CD4-positive, alpha-beta T cell treated with Interleukin-4 for 1 hour (primary cell): ENCODE measurements at regions not wholly inside any gene's neighbourhood (a gene's known extent, or its start where the extent isn't known, plus 50 kb on each side); places are given as distances from the start of the nearest gene placed in this dataset.

Experiments used
- DNase-seq, 2 donors: peaks; one replicate each; pipeline ENCODE4 v3.0.0-alpha.2; 2020 to 2022

DNA sequence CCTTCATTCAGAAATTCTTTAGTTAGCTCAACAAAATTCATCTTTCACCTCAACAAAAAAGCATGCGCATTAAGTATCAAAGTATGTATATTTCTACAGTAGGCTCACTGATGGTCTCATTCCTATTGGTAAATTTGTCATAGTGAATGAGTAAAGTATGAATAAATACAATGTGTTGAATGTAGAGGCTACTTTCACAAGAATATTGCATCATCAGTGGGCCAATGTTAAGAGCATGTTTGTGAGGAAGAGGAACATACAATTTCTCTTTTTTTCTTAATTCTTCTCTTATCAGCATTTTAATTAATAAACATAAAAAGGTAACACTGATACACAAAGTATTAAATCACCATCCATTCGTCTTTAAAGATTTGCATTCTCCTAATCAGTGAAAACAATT lies 505.1 kb downstream of the CETN3 start:
- no peak for DNase-seq

DNA sequence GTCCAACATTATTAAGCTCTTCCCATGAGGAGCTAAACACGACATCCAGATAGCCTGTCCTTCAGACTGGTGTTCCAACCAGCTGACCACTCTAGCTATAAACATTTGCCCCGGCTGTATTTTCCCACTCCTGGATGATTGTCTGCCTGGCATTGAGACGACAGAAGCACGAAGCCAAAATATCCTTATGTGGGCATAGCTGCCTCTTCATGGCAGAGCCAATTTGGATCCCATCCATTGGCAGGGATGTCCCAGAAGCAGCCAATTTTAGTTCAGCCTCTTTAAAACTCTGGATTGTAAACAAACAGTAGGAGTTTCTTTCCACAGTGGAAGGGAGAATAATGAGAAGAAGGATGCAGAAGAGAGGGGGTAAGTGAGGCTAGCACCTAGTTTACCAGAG lies 507.6 kb downstream of the CETN3 start:
- DNase-seq, result no peak

DNA sequence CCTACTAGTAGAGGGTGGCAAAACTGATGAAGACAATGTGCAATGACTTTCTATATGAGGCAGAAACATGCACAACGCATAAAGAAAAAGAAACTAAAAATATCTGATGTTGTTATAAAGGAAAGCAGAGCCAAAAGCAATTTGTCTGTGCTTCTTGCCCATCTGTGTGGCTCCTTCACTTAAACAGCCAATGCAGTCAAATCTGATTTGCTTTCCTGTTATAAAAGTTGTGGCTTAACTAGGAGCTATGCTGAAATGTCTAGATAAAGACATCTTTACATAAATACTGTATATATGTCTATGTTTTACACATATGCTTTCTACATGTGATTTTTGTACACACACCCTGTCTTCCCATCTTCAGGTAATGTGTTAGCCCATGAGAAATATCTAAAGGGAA lies 508.2 kb downstream of the CETN3 start:
- no peak for DNase-seq

DNA sequence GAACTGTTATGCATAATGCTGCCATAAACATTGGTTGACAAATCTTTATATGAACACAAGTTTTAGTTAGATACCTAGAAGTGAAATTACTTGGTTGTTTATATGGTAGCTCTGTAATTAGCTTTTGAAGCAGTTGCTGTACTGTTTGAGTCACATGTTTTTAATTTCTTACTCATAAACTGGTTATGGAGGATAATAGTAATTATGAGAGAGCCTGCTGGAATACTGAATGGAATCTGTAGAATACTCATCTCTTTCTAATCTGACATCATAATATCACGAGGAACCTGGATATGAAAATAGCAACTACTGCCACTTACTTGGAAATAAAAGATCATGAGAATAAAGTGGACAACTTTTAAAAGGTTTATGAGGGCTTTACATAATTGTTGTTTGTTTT lies 509.2 kb downstream of the CETN3 start:
- no peak for DNase-seq

DNA sequence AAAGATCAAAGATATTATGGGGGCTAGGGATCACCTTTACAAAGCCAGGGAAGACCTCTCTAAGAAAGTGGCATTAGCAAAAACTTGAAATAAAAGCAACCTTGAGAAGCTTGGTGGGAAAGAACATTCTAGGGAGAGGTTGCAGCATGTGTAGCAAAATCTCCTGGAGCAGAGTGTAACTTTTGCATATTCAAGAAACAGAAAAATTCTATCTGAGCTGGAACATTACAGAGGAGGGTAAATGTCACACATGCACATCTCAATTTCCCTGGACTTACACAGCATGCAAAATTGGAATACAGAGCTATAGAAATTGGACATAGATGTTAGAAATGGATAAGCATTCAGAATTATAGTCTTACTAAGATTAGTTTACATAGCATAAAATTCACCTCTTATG lies 510.0 kb downstream of the CETN3 start:
- DNase-seq, result no peak

DNA sequence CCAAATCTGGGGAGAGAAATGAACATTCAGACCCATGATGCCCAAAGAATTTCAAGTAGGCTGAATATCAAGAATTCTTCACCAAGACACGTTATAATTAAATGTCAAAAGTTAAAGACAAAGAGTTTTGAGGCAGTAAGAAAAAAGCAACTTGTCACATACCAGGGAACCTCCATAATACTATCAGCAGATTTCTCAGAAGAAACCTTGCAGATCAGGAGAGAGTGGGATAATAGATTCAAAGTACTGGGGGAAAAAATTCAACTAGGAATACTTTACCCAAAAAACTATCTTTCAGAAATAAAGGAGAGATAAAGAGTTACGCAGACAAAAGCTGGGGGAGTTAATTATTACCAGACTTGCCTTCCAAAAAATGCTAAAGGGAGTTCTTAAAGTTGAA lies 516.0 kb downstream of the CETN3 start:
- DNase-seq, result no peak

DNA sequence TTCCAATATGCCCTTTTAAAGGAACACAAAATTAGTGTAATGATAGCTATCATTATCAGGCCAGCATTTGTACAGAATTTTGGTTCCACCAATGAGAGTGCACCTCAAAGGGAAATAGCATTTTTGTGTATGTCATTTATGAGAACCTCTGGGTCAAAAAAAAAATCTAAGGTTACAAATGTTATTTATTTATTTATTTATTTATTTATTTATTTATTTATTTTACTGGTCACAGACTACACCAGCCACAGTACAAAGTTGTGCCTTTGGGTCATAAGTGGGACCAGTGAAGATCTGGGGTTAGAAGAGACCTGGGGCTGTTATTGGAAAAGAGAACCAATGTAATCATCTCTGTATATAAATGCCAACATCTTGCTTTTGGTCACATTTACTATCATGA lies 523.9 kb downstream of the CETN3 start:
- no peak for DNase-seq

DNA sequence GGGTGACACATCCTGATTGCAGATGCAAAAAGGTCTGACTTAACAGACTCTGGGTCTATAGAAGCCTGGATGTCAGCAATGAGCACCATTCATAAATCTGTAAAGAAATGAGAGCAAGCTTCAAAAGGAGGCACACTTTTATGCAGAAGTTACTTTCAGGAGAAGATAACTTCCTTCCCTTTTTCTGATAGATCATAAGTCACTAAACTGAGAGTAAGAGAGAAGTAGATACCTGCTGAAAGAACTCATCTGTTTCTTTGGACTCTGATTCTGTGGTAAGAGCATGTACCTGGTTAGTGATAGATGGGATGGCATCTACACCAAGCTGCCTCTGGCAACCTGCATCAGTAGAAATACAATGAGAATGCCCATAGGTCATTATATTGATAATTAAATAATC lies 525.6 kb downstream of the CETN3 start:
- no peak for DNase-seq

DNA sequence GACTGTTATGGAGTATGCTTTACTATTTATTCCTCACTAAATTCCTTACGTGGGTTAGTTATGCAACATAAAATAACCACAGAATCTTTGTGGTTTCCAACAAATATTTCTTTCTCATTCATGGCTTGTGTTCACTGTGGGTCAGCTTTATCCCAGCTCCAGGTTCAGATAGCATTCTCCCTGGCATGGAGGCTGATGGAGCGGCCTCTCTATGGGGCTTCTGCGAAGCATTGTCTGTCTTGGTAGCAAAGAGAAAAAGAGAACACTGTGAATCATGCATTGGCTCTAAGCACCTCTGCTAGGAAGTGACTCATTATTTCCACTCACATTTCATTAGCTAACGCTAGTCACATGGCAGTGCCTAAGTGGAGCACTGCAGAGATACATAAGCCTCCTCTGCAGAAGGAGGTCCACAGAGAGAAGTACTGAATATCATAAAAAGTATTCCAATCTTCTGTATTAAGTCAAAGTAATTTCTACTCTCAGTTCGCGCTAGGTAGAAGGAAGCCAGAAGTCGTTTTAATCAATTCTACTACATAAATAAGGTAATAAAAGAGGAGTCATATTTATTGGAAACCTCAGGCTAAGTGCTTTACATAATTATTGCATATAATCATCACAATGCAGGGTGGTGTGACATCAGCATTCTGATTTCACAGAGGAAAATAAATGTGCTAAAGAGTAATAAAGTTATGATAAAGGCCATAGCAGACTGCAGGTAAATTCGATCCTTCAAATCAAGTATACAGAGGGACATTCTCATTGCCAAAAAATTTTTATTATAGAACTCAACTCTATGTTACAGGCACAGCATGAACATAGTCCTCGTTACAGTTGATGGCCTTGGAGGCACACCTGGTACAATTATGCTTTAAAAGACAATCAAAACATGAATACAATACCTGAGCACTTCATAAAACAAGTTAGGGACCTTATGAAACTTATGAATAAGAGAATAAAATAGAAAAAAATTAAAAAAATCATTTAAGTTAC lies 531.1 kb downstream of the CETN3 start:
- no peak for DNase-seq

DNA sequence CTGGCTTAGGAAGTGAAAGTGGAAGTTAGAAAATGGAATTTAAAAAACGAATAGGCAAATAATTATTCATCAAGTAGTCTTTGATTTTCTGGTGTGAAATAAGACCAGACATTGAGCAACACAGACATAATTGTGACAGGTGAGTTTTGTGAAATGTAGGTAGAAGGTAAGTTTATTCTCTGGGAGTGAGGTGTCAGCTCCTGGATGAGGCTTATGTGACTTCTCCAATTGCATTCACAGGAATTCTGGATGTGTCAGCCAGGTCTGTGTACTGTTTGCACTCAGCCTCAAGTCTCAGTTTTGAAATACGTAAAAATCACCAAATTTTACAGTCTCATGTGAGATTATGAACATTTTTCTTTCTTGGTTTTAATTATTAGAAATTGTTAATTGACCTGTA lies 537.6 kb downstream of the CETN3 start:
- no peak for DNase-seq

DNA sequence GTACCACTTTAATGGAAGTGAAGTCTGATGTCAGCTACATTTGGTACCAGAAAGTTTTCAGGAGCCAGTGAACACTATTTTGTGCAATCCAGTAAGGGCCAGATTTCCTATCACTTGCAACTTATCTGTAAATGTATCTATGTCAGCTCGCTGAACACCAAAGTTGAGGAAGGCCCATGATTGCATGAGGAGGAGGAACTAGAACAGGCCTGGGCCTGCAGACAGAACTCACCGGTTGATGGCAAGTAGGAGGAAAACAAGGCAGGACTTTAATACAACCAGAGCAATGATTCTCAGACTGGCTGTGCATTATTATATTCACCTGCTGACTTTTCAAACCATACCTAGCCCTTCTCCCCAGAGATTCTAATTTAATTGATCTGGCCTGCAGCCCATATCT lies 540.2 kb downstream of the CETN3 start:
- no peak for DNase-seq

DNA sequence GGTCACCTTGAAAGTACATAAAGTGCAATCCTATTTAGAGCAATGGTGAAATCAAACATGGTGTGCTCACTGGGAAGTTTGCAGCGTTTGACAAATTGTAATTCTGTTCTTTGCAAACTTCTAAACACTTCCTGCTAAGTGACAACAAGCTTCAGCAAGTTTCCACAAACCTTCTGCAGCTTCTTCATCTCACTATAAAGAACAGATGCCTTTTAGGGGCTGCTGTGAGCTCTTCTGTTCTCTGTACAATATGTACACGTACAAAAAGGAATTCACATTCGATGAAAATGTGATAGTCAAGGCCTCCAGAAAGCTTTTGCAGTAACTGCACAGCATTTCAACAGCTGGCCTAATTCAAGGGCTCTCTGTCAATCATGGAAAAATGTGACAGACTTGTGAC lies 543.1 kb downstream of the CETN3 start:
- no peak for DNase-seq

DNA sequence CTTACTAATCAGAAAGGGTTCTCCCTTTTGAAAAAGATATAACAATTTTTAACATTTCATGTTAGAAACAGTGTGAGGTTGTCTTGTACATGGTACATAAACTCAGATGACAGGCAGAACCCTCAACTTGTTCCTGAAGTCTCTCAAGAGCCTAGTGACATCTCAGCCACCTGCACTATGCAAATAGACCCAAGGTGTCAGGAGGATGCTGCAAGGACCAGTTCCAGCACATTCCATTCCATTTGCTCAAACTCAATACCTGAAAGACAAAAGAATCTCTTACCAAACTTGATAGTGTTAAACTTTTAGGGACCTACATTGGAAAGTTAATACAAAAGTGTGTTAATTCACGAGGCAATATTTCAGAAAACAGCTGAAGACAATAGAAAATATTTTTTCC lies 544.6 kb downstream of the CETN3 start:
- DNase-seq, result no peak

DNA sequence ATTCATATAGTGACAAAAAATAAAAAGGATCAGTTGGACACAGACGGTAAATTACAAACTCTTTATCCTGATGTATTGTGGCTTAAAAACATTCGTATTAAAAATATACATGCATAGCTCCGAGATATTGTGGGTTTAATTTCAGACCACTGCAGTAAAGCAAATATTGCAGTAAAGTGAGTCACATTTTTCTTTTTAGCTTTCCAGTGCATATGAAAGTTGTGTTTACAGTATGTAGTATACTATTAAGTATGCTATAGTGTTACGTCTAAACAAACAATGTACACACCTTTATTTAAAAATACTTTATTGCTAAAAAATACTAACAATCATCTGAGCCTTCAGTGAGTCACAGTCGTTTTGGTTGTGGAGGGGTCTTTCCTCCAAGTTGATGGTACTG lies 551.8 kb downstream of the CETN3 start:
- no peak for DNase-seq

DNA sequence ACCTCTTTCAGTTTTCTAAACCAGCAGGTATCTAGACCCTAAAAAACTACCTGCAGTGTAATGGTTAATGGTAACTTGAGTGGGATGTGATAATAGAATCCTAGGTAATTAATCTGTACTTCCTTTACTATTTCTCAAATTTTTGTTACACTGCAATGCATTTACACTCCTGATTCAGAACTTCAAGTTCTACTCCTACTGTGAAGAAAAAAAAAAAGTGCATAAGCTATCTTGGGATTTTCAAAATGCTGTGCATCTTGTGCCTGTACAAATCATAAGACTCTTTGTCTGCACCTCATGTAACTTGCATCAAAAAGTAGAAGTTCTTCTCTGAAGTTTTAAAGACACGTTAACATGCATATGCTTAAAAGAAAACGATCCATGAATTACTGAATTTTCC lies 554.1 kb downstream of the CETN3 start:
- DNase-seq, result no peak

DNA sequence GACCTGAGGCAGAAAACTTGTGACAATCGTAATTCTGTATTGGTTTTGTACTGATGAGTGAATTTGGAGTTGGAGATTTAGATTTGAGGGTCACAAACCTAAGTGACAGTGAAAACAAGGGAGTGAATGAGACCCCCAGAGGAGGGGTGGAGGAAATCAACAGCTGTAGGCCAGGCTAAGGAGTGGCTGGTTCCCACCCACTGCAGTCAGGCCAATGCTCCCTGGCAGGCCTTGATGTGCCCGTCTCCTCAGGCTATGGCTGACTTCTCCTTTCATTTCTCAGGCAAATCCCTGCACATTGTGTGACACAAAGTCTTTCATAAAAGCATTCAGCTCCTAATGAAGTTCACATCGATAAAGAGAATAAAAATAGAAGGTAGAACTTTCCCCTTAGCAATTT lies 557.6 kb downstream of the CETN3 start:
- DNase-seq, result no peak

DNA sequence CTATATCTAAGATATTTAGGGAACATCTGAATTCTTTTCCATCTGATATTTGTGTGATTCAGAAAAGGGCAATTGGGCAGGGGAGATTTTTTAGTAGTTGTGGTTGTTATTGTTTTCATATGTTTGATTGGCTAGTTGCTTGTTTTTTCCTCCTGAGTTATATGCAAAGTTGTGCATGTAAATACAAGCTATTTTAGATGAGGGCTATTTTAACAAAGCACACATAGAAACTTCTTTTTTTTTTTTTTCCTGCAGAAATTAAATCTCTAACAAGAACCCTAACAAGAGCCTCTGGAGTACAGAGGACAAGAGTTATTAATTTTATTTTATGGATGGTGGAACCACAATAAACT lies 559.1 kb downstream of the CETN3 start:
- no peak for DNase-seq

DNA sequence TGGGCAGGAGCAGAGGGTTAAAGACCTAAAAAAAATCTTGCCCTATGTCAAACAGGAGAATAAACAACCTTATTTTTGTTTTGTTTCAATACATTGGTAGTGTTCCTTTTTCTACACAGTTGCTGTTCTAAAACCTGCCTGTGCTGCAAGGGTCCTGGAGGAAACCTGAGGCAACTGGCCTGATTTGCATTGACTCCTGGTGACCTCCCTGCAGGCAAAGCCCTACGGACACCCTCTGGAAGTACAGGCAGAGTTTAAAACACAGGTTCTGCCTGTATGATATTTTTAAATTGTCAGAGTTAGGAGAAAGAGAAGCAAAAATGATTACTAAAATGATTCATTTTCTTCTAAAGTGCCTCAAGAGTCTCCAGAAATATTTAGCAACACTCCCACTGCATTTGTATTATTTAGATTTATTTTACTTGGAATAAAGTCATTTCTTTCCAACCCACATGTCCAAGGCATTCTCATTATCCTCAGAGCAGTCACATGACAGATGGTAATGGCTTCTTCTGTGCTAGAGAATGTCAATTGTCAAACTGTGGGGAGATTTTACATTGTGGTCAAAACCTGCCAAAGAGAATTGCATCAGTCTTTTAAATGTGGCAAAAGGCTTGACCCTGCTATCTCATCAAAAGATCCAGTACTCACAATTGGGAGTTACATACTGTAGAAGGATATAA lies 559.6 kb downstream of the CETN3 start:
- DNase-seq, result no peak

DNA sequence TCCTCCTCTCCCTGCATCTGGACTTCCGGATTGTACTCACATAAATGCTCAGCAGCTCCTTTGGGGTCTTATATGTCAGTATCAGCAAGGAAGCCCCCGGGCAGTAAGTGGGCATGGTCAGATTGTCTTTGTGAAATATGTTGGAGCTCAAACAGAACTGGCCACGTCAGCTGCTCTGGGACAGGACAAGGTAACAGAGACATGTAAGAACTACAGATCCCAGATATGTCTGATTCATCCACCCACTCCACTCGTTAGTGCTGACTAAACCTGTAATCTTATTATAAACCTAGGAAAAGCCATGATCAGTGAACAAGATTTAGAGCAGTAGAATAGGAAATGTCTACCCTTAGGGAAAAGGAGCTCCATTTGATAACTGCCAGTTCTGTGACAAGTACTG lies 561.8 kb downstream of the CETN3 start:
- no peak for DNase-seq

DNA sequence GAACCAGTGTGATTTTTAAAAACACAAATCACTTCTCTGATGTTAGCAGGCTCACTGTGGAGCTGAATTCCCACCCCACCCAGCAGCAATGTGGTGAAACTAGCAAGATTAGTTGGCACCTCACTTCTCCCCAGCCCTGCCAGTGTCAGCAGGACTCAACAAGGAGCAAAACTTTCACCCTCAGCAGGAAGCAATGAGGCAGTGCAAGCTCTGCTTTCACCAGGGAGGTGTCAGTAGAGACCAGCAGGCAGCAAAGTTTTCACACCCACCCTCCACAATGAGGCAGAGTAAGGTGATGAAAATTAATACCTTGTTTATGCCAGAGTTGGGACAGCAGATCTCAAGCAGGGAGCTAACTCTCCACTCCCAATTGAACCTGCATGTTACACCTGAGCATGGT lies 565.0 kb downstream of the CETN3 start:
- DNase-seq, result no peak

DNA sequence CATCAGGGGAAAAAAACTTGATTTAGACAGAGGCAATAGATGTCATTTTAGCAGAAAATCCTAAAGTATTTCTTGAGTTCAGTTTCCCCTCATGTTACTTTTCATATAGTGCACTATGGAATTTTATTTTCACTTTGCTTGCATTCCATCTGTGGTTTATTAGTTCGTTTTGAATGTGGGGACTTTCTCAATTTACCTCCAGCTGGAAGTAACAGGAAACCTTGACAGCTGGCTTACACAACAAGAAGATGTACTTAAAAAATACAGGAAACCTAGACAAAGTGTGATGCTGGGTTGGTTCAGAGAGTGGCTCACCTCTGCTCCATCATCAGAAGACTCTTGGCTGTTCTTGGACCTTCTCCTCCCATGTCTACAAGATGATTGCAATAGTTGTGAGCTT lies 567.0 kb downstream of the CETN3 start:
- DNase-seq, result no peak

DNA sequence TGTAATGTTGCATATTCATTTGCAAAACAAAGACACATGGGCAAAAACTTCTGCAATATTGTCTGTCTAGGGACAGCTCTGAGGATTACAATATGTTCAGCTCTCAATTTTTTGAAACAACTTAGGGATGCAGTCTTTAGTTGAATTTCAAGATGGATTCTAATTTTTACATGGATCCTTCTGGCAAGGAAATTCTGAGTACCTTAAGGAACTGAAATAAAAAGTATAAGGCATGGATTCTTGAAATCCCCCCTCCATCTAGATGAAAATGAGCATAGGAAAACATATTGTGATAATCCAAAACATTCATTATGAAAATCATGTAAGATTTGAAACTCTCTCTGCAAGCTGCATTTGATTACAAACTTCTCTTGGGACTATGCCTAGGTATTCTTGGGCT lies 568.6 kb downstream of the CETN3 start:
- no peak for DNase-seq

DNA sequence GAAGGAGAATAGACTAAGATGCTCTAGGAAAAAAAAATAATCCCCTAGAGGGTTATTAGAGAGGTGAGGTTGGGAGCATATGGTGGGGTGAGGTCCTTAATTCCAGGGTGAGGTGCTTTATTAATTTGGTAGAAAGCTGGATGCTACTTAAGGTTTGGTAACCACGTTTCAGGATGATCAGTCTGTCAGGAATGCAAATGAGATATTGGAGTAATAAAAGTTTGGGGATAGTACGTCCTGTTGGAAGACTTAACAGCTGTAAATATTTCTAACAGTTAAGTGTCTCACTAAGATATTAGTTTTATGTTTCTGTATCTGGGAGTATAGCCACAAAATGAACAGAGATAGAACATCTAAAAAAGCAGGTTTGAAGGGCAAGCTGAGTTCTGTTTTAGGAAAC lies 578.9 kb downstream of the CETN3 start:
- DNase-seq, result no peak

DNA sequence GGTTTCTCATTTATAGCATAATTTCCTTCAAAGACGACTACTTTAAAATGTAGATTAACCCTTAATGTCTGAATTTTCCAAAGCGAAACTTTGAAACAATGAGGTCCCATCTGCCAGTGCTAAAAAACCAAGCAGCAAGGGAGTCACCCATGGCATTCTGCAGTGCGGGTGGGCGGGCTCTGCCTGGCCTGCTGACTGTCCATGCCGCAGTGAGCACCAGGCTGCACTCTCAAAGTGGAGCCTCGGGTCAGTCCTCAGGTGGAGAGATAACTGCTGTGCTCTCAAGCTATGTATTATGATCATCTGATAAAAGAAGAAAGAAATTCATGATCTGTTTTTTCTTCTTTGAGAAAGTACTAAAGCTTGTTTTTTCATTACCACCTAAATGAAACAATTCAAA lies 581.6 kb downstream of the CETN3 start:
- DNase-seq, result no peak

DNA sequence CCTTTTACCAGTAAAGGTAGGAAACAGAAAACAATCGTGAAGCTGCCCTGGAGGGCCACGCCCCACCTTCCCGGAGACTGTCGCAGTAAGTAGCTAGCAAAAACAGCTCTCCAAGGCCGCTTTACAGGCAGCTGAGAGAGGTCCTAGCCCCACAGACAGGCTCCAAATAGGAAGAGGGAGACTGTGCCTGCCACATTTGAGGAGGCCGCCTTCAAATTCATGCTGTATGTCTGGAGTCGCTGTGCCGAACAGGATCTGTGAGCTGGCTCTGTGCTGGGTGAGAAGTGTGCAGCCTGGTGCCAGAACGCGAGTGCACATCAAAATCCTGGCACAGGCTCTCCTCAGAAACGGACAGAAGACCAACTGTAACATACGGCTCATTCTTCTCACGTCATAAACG lies 582.2 kb downstream of the CETN3 start:
- DNase-seq, result no peak
